ENCODE measurements at regions not wholly inside any gene's neighbourhood (a gene's known extent, or its start where the extent isn't known, plus 50 kb on each side); places are given as distances from the start of the nearest gene placed in this dataset.

GRCh38 chr7:109956916-109957315, 1134.0 kb upstream of the LRRN3 start:
- DNase-seq, result no peak

- DNase-seq, result no peak
Measured at GRCh38 chr7:109963741-109964140, 1127.2 kb upstream of the LRRN3 start.

GRCh38 chr7:109964780-109965179, 1126.1 kb upstream of the LRRN3 start:
- DNase-seq, result no peak

- DNase-seq, result no peak
Measured at GRCh38 chr7:109967406-109967805, 1123.5 kb upstream of the LRRN3 start.

GRCh38 chr7:109983618-109984017, 1107.3 kb upstream of the LRRN3 start:
- no peak for DNase-seq

GRCh38 chr7:109984729-109985128, 1106.2 kb upstream of the LRRN3 start:
- DNase-seq, result no peak

- DNase-seq, result no peak
Measured at GRCh38 chr7:109986701-109987100, 1104.2 kb upstream of the LRRN3 start.

- no peak for DNase-seq
Measured at GRCh38 chr7:109996411-109996810, 1094.5 kb upstream of the LRRN3 start.

- no peak for DNase-seq
Measured at GRCh38 chr7:109996927-109997326, 1094.0 kb upstream of the LRRN3 start.

- DNase-seq, result no peak
Measured at GRCh38 chr7:109997837-109998236, 1093.1 kb upstream of the LRRN3 start.

- DNase-seq, result peak; percentile 22
Measured at GRCh38 chr7:110001254-110001938, 1089.5 kb upstream of the LRRN3 start.

GRCh38 chr7:110003827-110004226, 1087.1 kb upstream of the LRRN3 start:
- no peak for DNase-seq

GRCh38 chr7:110007320-110008063, 1083.4 kb upstream of the LRRN3 start:
- DNase-seq, result no peak

GRCh38 chr7:110010359-110010758, 1080.6 kb upstream of the LRRN3 start:
- DNase-seq, result no peak

- no peak for DNase-seq
Measured at GRCh38 chr7:110017405-110017804, 1073.5 kb upstream of the LRRN3 start.

- no peak for DNase-seq
Measured at GRCh38 chr7:110027385-110027784, 1063.5 kb upstream of the LRRN3 start.

- no peak for DNase-seq
Measured at GRCh38 chr7:110043519-110043918, 1047.4 kb upstream of the LRRN3 start.

- no peak for DNase-seq
Measured at GRCh38 chr7:110050785-110051184, 1040.1 kb upstream of the LRRN3 start.

- DNase-seq, result no peak
Measured at GRCh38 chr7:110051372-110051771, 1039.6 kb upstream of the LRRN3 start.

GRCh38 chr7:110056331-110056730, 1034.6 kb upstream of the LRRN3 start:
- DNase-seq, result no peak

GRCh38 chr7:110058401-110058800, 1032.5 kb upstream of the LRRN3 start:
- no peak for DNase-seq

GRCh38 chr7:110061387-110061786, 1029.5 kb upstream of the LRRN3 start:
- DNase-seq, result no peak

- DNase-seq, result peak; percentile 71
Measured at GRCh38 chr7:110065121-110065520, 1025.8 kb upstream of the LRRN3 start.

- no peak for DNase-seq
Measured at GRCh38 chr7:110066843-110067242, 1024.1 kb upstream of the LRRN3 start.

- peak; percentile 63 for DNase-seq
Measured at GRCh38 chr7:110071192-110071591, 1019.7 kb upstream of the LRRN3 start.
